HEK293T (cell line): ENCODE measurements at regions not wholly inside any gene's neighbourhood (a gene's known extent, or its start where the extent isn't known, plus 50 kb on each side); places are given as distances from the start of the nearest gene placed in this dataset.

Source experiments
- CTCF ChIA-PET: fragments of 350-600 bp; formaldehyde crosslinking; extraction: SDS; loops from one replicate; lab custom pipeline; 2021; ENCODE audit warnings: antibody characterized with exemption, inconsistent platforms; lab: Yijun Ruan, JAX
- POLR2A ChIA-PET: fragments of 350-600 bp; formaldehyde crosslinking; extraction: SDS; loops from one replicate; lab custom pipeline; 2020; ENCODE audit warnings: antibody characterized with exemption, inconsistent platforms; lab: Yijun Ruan, JAX
- DNase-seq: peaks from one replicate; pipeline ENCODE4 v3.0.0; 2012; ENCODE audit warnings: mixed read lengths; ENCODE audit errors: extremely low spot score
- ARNT ChIP-seq: fragments of 450-650 bp; IDR thresholded peaks from 2 replicates; pipeline ENCODE4 v1.6.1; 2017; ENCODE audit warnings: mild to moderate bottlenecking
- BHLHE40 ChIP-seq: fragments of 450-650 bp; IDR thresholded peaks from 2 replicates; pipeline ENCODE4 v1.6.1; 2016; ENCODE audit warnings: mild to moderate bottlenecking, moderate library complexity, borderline replicate concordance
- CTBP1 ChIP-seq: fragments of 450-650 bp; IDR thresholded peaks from 2 replicates; pipeline ENCODE4 v1.6.1; 2016; ENCODE audit warnings: borderline replicate concordance
- ELF4 ChIP-seq: fragments of 450-650 bp; IDR thresholded peaks from 2 replicates; pipeline ENCODE4 v1.6.1; 2017; ENCODE audit warnings: antibody characterized with exemption
- FOXA1 ChIP-seq: fragments of 450-650 bp; IDR thresholded peaks from 2 replicates; pipeline ENCODE4 v1.6.1; 2016; ENCODE audit warnings: mild to moderate bottlenecking
- FOXK2 ChIP-seq: fragments of 450-650 bp; IDR thresholded peaks from 2 replicates; pipeline ENCODE4 v1.6.1; 2016; ENCODE audit warnings: mild to moderate bottlenecking
- FOXM1 ChIP-seq: fragments of 450-650 bp; IDR thresholded peaks from 2 replicates; pipeline ENCODE4 v1.6.1; 2017; ENCODE audit warnings: mild to moderate bottlenecking, borderline replicate concordance
- HDGF ChIP-seq: fragments of 450-650 bp; IDR thresholded peaks from 2 replicates; pipeline ENCODE4 v1.6.1; 2017; ENCODE audit warnings: antibody characterized with exemption, borderline replicate concordance
- L3MBTL2 ChIP-seq: fragments of 450-650 bp; conservative IDR thresholded peaks from 2 replicates; pipeline ENCODE4 v1.6.1; 2016; ENCODE audit warnings: mild to moderate bottlenecking
- LEF1 ChIP-seq: fragments of 450-650 bp; IDR thresholded peaks from 2 replicates; pipeline ENCODE4 v1.6.1; 2017; ENCODE audit warnings: mild to moderate bottlenecking, borderline replicate concordance
- NFRKB ChIP-seq: fragments of 450-650 bp; IDR thresholded peaks from 2 replicates; pipeline ENCODE4 v1.6.1; 2016; ENCODE audit warnings: mild to moderate bottlenecking, moderate library complexity
- PKNOX1 ChIP-seq: fragments of 450-650 bp; IDR thresholded peaks from 2 replicates; pipeline ENCODE4 v1.6.1; 2016
- SP1 ChIP-seq: fragments of 450-650 bp; IDR thresholded peaks from 2 replicates; pipeline ENCODE4 v1.6.1; 2017
- SUZ12 ChIP-seq: fragments of 450-650 bp; IDR thresholded peaks from 2 replicates; pipeline ENCODE4 v1.6.1; 2016; ENCODE audit warnings: mild to moderate bottlenecking
- TARDBP ChIP-seq: fragments of 450-650 bp; IDR thresholded peaks from 2 replicates; pipeline ENCODE4 v1.6.1; 2016
- ZNF384 ChIP-seq: fragments of 450-650 bp; IDR thresholded peaks from 2 replicates; pipeline ENCODE4 v1.6.1; 2016

- no peak for DNase-seq
- POLR2A ChIA-PET: no interaction called here
- CTCF ChIA-PET: no interaction called here
Observed at GRCh38 chr4:170652571-170652970, 562.8 kb upstream of the AADAT start.

GRCh38 chr4:170651786-170652185, 562.0 kb upstream of the AADAT start:
- TF ChIP-seq BHLHE40 (no peak), HDGF (no peak)
- ChIA-PET CTCF (no interaction called here), POLR2A (no interaction called here)
- no peak for DNase-seq

More at GRCh38 chr4:170652571-170652970, 562.8 kb upstream of the AADAT start:
- TF ChIP-seq HDGF (no peak), ZNF384 (no peak), CTBP1 (no peak), NFRKB (no peak), FOXA1 (no peak), ARNT (no peak), FOXK2 (no peak), SP1 (no peak), FOXM1 (no peak), BHLHE40 (no peak), TARDBP (no peak)

- no peak for TF ChIP-seq SP1
- TF ChIP-seq LEF1: no peak
- TF ChIP-seq BHLHE40: no peak
- no peak for TF ChIP-seq ARNT
- no peak for TF ChIP-seq CTBP1
- no peak for TF ChIP-seq TARDBP
- no peak for TF ChIP-seq FOXK2
- no peak for TF ChIP-seq FOXA1
- TF ChIP-seq L3MBTL2: no peak
- TF ChIP-seq ZNF384: no peak
- no peak for TF ChIP-seq ELF4
- no peak for TF ChIP-seq PKNOX1
- no peak for TF ChIP-seq HDGF
- DNase-seq: no peak
- POLR2A ChIA-PET: no interaction called here
- CTCF ChIA-PET: no interaction called here
Observed at GRCh38 chr4:170627418-170627817, 537.7 kb upstream of the AADAT start.

- ChIA-PET POLR2A (no interaction called here), CTCF (no interaction called here)
- TF ChIP-seq ELF4 (no peak), TARDBP (no peak), L3MBTL2 (no peak)
- DNase-seq: no peak
Observed at GRCh38 chr4:170623899-170624298, 534.1 kb upstream of the AADAT start.

GRCh38 chr4:170610434-170610833, 520.7 kb upstream of the AADAT start:
- POLR2A ChIA-PET: no interaction called here
- CTCF ChIA-PET: no interaction called here
- TF ChIP-seq TARDBP (no peak), HDGF (no peak), BHLHE40 (no peak), FOXK2 (no peak), ZNF384 (no peak), PKNOX1 (no peak), CTBP1 (no peak), FOXM1 (no peak), ELF4 (no peak), FOXA1 (no peak)
- no peak for DNase-seq

- ChIA-PET CTCF (interaction anchor here (0.7 kb wide), 1 partner anchor 10 kb away, joined by 7 read pairs; no protein-coding TSS in a partner anchor), POLR2A (no interaction called here)
- no peak for TF ChIP-seq ZNF384
- DNase-seq: no peak
Observed at GRCh38 chr4:170599894-170600293, 510.1 kb upstream of the AADAT start.

- no peak for DNase-seq
- CTCF ChIA-PET: no interaction called here
- no peak for TF ChIP-seq BHLHE40
- TF ChIP-seq CTBP1: no peak
- TF ChIP-seq FOXA1: no peak
- TF ChIP-seq HDGF: no peak
- no peak for TF ChIP-seq PKNOX1
- no peak for TF ChIP-seq FOXM1
- TF ChIP-seq NFRKB: no peak
- TF ChIP-seq SUZ12: no peak
- TF ChIP-seq SP1: no peak
- TF ChIP-seq ARNT: no peak
- TF ChIP-seq TARDBP: no peak
- POLR2A ChIA-PET: no interaction called here
Observed at GRCh38 chr4:170591076-170591475, 501.3 kb upstream of the AADAT start.
